ENCODE measurements at regions not wholly inside any gene's neighbourhood (a gene's known extent, or its start where the extent isn't known, plus 50 kb on each side); places are given as distances from the start of the nearest gene placed in this dataset.

- Mint-ChIP-seq H3K36me3 (ENCODE audit: low read depth) (no peaks in the 10 kb centered on the region), H3K4me1 (no peaks in the 10 kb centered on the region), H3K9me3 (no peaks in the 10 kb centered on the region), H3K4me3 (no peak overlapping the region), H3K27ac (no peak overlapping the region), H3K27me3 (no peaks in the 10 kb centered on the region)
- ChIA-PET CTCF (no interaction called here), POLR2A (no interaction called here)
- DNase-seq, result no peak
Measured at GRCh38 chr2:129277585-129277981, 701.9 kb upstream of the RAB6C start.

- POLR2A ChIA-PET, result no interaction called here
- CTCF ChIA-PET, result no interaction called here
Measured at GRCh38 chr2:129281791-129282530, 697.5 kb upstream of the RAB6C start.

GRCh38 chr2:129285012-129285411, 694.5 kb upstream of the RAB6C start:
- ChIA-PET POLR2A (no interaction called here), CTCF (no interaction called here)
- Mint-ChIP-seq H3K4me1 (no peaks in the 10 kb centered on the region), H3K9me3 (no peaks in the 10 kb centered on the region), H3K27me3 (no peaks in the 10 kb centered on the region), H3K27ac (no peak overlapping the region), H3K36me3 (ENCODE audit: low read depth) (no peaks in the 10 kb centered on the region), H3K4me3 (no peak overlapping the region)
- DNase-seq, result no peak

More at GRCh38 chr2:129281791-129282530, 697.5 kb upstream of the RAB6C start:
- H3K36me3 Mint-ChIP-seq (ENCODE audit: low read depth), result no peaks in the 10 kb centered on the region
- no peaks in the 10 kb centered on the region for H3K9me3 Mint-ChIP-seq
- DNase-seq, result no peak
- no peaks in the 10 kb centered on the region for H3K27me3 Mint-ChIP-seq
- H3K27ac Mint-ChIP-seq, result no peak overlapping the region
- no peak overlapping the region for H3K4me3 Mint-ChIP-seq
- no peaks in the 10 kb centered on the region for H3K4me1 Mint-ChIP-seq

GRCh38 chr2:129293326-129293725, 686.1 kb upstream of the RAB6C start:
- no peaks in the 10 kb centered on the region for H3K27me3 Mint-ChIP-seq
- H3K4me1 Mint-ChIP-seq, result no peaks in the 10 kb centered on the region
- ChIA-PET CTCF (no interaction called here), POLR2A (no interaction called here)
- peaks cover 5% of the 10 kb centered on the region for H3K9me3 Mint-ChIP-seq
- no peak for DNase-seq
- no peak overlapping the region for H3K27ac Mint-ChIP-seq
- no peak overlapping the region for H3K4me3 Mint-ChIP-seq
- H3K36me3 Mint-ChIP-seq (ENCODE audit: low read depth), result no peaks in the 10 kb centered on the region

- H3K27ac Mint-ChIP-seq, result no peak overlapping the region
- ChIA-PET POLR2A (no interaction called here), CTCF (no interaction called here)
- no peak overlapping the region for H3K4me3 Mint-ChIP-seq
- DNase-seq, result no peak
- H3K36me3 Mint-ChIP-seq (ENCODE audit: low read depth), result no peaks in the 10 kb centered on the region
- no peaks in the 10 kb centered on the region for H3K4me1 Mint-ChIP-seq
- H3K27me3 Mint-ChIP-seq, result no peaks in the 10 kb centered on the region
- peaks cover 5% of the 10 kb centered on the region for H3K9me3 Mint-ChIP-seq
Measured at GRCh38 chr2:129296396-129296795, 683.1 kb upstream of the RAB6C start.

GRCh38 chr2:129296806-129297205, 682.7 kb upstream of the RAB6C start:
- Mint-ChIP-seq H3K4me1 (no peaks in the 10 kb centered on the region), H3K27ac (no peak overlapping the region), H3K4me3 (no peak overlapping the region)

GRCh38 chr2:129297430-129297829, 682.0 kb upstream of the RAB6C start:
- ChIA-PET CTCF (no interaction called here), POLR2A (no interaction called here)
- Mint-ChIP-seq H3K27me3 (no peaks in the 10 kb centered on the region), H3K27ac (no peak overlapping the region), H3K4me1 (no peaks in the 10 kb centered on the region), H3K36me3 (ENCODE audit: low read depth) (no peaks in the 10 kb centered on the region), H3K9me3 (peaks cover 5% of the 10 kb centered on the region), H3K4me3 (no peak overlapping the region)
- DNase-seq, result no peak

More at GRCh38 chr2:129296806-129297205, 682.7 kb upstream of the RAB6C start:
- POLR2A ChIA-PET, result no interaction called here
- CTCF ChIA-PET, result no interaction called here
- H3K27me3 Mint-ChIP-seq, result no peaks in the 10 kb centered on the region
- no peak for DNase-seq
- no peaks in the 10 kb centered on the region for H3K36me3 Mint-ChIP-seq (ENCODE audit: low read depth)
- peaks cover 5% of the 10 kb centered on the region for H3K9me3 Mint-ChIP-seq

- H3K27me3 Mint-ChIP-seq, result no peaks in the 10 kb centered on the region
- H3K9me3 Mint-ChIP-seq, result no peaks in the 10 kb centered on the region
- ChIA-PET CTCF (no interaction called here), POLR2A (no interaction called here)
- no peaks in the 10 kb centered on the region for H3K36me3 Mint-ChIP-seq (ENCODE audit: low read depth)
- no peaks in the 10 kb centered on the region for H3K4me1 Mint-ChIP-seq
- no peak for DNase-seq
- no peak overlapping the region for H3K27ac Mint-ChIP-seq
- no peak overlapping the region for H3K4me3 Mint-ChIP-seq
Measured at GRCh38 chr2:129299338-129299737, 680.1 kb upstream of the RAB6C start.

GRCh38 chr2:129299756-129300155, 679.7 kb upstream of the RAB6C start:
- ChIA-PET POLR2A (no interaction called here), CTCF (no interaction called here)
- no peak for DNase-seq
- Mint-ChIP-seq H3K27me3 (no peaks in the 10 kb centered on the region), H3K36me3 (ENCODE audit: low read depth) (no peaks in the 10 kb centered on the region), H3K9me3 (no peaks in the 10 kb centered on the region), H3K27ac (no peak overlapping the region), H3K4me1 (no peaks in the 10 kb centered on the region), H3K4me3 (no peak overlapping the region)

GRCh38 chr2:129300456-129300855, 679.0 kb upstream of the RAB6C start:
- H3K36me3 Mint-ChIP-seq (ENCODE audit: low read depth), result no peaks in the 10 kb centered on the region
- no peaks in the 10 kb centered on the region for H3K4me1 Mint-ChIP-seq
- H3K4me3 Mint-ChIP-seq, result no peak overlapping the region
- no peaks in the 10 kb centered on the region for H3K9me3 Mint-ChIP-seq
- no peak for DNase-seq
- no peaks in the 10 kb centered on the region for H3K27me3 Mint-ChIP-seq
- H3K27ac Mint-ChIP-seq, result no peak overlapping the region
- ChIA-PET POLR2A (no interaction called here), CTCF (no interaction called here)

- CTCF ChIA-PET, result no interaction called here
- Mint-ChIP-seq H3K27ac (no peak overlapping the region), H3K36me3 (ENCODE audit: low read depth) (no peaks in the 10 kb centered on the region), H3K9me3 (no peaks in the 10 kb centered on the region), H3K4me3 (no peak overlapping the region), H3K4me1 (no peaks in the 10 kb centered on the region), H3K27me3 (no peaks in the 10 kb centered on the region)
- POLR2A ChIA-PET, result no interaction called here
- no peak for DNase-seq
Measured at GRCh38 chr2:129301431-129301913, 678.0 kb upstream of the RAB6C start.

- H3K4me3 Mint-ChIP-seq, result no peak overlapping the region
- CTCF ChIA-PET, result no interaction called here
- DNase-seq, result no peak
- no peaks in the 10 kb centered on the region for H3K27me3 Mint-ChIP-seq
- H3K4me1 Mint-ChIP-seq, result no peaks in the 10 kb centered on the region
- POLR2A ChIA-PET, result no interaction called here
- H3K36me3 Mint-ChIP-seq (ENCODE audit: low read depth), result no peaks in the 10 kb centered on the region
- no peak overlapping the region for H3K27ac Mint-ChIP-seq
- H3K9me3 Mint-ChIP-seq, result no peaks in the 10 kb centered on the region
Measured at GRCh38 chr2:129302106-129302505, 677.4 kb upstream of the RAB6C start.

GRCh38 chr2:129302561-129303183, 676.8 kb upstream of the RAB6C start:
- CTCF ChIA-PET, result no interaction called here
- POLR2A ChIA-PET, result no interaction called here
- H3K9me3 Mint-ChIP-seq, result no peaks in the 10 kb centered on the region
- DNase-seq, result no peak
- H3K27me3 Mint-ChIP-seq, result no peaks in the 10 kb centered on the region
- no peaks in the 10 kb centered on the region for H3K36me3 Mint-ChIP-seq (ENCODE audit: low read depth)
- no peak overlapping the region for H3K27ac Mint-ChIP-seq
- H3K4me1 Mint-ChIP-seq, result no peaks in the 10 kb centered on the region
- H3K4me3 Mint-ChIP-seq, result no peak overlapping the region

GRCh38 chr2:129314120-129314519, 665.3 kb upstream of the RAB6C start:
- Mint-ChIP-seq H3K36me3 (ENCODE audit: low read depth) (no peaks in the 10 kb centered on the region), H3K4me1 (no peaks in the 10 kb centered on the region), H3K4me3 (no peak overlapping the region), H3K27me3 (no peaks in the 10 kb centered on the region), H3K27ac (no peak overlapping the region), H3K9me3 (no peaks in the 10 kb centered on the region)
- ChIA-PET POLR2A (no interaction called here), CTCF (no interaction called here)
- DNase-seq, result no peak
